ENCODE measurements at regions not wholly inside any gene's neighbourhood (a gene's known extent, or its start where the extent isn't known, plus 50 kb on each side); places are given as distances from the start of the nearest gene placed in this dataset.

DNA sequence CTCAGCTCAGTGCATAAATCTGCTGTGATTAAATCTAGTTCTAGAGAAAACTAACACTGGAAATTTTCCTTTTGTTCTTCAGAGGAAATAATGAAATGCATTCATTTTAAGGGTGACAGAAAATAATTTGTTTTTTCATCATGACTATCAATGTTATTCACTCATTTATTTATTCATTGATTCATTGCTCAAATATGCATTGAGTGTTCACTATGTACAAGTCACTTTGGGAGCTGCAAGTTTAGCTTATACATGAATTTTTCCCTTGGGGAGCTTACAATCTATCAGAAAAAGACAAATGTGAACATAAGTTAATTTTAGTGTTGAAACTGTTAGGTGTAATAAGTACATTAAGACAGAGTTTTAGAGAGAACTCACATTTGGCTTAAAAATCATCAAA, 897.8 kb downstream of the CENPC start:
- TF ChIP-seq, protein P1, sequence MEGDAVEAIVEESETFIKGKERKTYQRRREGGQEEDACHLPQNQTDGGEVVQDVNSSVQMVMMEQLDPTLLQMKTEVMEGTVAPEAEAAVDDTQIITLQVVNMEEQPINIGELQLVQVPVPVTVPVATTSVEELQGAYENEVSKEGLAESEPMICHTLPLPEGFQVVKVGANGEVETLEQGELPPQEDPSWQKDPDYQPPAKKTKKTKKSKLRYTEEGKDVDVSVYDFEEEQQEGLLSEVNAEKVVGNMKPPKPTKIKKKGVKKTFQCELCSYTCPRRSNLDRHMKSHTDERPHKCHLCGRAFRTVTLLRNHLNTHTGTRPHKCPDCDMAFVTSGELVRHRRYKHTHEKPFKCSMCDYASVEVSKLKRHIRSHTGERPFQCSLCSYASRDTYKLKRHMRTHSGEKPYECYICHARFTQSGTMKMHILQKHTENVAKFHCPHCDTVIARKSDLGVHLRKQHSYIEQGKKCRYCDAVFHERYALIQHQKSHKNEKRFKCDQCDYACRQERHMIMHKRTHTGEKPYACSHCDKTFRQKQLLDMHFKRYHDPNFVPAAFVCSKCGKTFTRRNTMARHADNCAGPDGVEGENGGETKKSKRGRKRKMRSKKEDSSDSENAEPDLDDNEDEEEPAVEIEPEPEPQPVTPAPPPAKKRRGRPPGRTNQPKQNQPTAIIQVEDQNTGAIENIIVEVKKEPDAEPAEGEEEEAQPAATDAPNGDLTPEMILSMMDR (conservative IDR thresholded peaks at IDR 0.05 in 1 of 2, IDR thresholded peaks at IDR 0.05 in 1 of 2; ENCODE audit: extremely low read depth in 1 of 2, insufficient read depth in 1 of 2, low read depth in 1 of 2, low read length in 2 of 2): no peak
- TF ChIP-seq EZH2 (IDR thresholded peaks at IDR 0.05; ENCODE audit: borderline replicate concordance, low read length): no peak
